T1000 (cell line): ENCODE measurements at regions not wholly inside any gene's neighbourhood (a gene's known extent, or its start where the extent isn't known, plus 50 kb on each side); places are given as distances from the start of the nearest gene placed in this dataset.
"Not testable (repeated sequence)": the region's sequence is repeated elsewhere in the genome, so short reads cannot be mapped to it uniquely, and the experiment has no call there.

Source experiments
- DNase-seq: peaks from one replicate; lab custom pipeline; 2025; ENCODE audit warnings: mixed read lengths; lab: John Stamatoyannopoulos, UW

- DNase-seq = no peak
Measured at GRCh38 chr9:89670801-89671434, 66.1 kb downstream of the GADD45G start.

DNA sequence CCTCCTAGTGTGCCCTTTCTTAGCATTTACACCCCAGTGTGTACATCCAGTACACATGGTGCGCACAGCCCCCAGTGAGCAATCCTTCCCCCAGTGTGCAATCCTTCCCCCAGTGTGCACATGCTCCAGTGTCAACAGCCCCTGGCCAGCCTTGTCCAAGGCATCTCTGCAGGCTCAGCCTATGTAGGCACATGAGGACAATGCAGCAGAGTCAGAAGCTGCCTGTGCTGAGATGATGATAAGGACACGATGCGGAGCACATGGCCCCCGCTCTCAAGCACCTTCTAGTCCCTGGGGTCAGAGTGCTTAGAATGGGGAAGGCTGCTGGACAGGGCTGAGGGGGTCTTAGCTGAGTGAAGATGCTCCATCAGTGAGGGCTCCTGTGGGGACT is 69.8 kb downstream of the GADD45G start:
- no peak for DNase-seq

GRCh38 chr9:89675058-89675742 is 70.4 kb downstream of the GADD45G start:
- no peak for DNase-seq

GRCh38 chr9:89676281-89676680 is 71.5 kb downstream of the GADD45G start:
- DNase-seq = no peak

DNA sequence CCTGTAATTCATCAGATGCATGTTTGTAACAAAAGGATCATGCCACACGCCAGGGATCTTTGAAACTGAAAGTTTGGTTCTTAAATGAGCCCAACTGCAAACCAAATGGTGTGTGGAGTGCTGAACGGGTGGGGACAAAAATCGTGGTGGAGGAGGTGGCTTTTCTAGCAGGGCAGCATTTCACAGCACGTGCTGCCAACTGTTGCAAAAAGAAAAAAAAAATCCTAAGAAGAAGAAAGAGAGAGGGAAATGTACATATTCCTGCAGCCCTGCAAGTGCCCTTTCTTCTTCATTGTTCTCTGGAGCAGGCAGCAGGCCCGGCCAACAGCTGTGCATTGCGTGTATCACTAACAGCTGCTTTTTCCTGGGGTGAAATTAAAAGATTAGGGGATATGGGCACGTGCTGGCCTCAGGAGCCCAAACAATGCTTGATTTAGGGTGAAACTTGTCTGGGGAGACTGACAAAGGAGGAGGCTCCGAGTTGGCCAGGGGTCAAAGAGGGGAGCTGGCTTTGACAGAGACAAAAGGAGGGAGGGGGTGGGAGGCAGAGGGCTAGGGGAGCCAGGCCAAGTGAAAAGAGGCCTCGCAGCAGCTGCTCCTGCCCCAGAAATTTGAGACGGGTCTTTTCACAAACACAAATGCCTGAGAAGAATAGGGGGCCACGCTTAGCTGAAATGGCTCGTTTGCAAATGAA is 73.0 kb downstream of the GADD45G start:
- no peak for DNase-seq

DNA sequence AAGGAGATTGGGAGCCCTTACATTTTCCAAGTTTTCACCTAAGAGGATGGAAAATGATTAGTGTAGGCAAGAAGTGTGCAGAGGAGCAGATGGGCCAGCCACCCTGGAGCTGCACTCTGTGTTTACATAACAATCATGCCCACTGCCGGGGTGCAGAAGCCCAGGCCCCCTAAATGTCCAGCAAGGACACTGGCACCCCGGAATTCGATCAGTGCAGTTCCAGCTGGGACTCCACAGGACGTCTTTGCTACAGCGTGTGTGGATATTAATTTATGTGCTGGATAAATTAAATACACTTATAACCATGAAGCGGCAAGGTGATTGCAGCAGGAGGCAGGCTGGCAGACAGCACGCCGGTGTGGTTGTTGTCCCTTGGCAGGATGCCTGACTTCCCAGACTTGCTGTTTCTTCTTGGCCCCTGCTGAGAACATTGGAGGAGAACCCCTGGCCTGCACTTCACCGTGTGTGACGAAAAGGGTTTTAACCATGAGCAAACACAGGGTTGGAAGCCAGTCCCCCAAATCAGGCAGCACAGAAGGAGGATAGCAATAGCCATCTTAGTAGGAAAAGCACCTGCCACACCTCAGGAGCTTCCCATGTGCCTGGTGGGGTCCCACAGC is 73.7 kb downstream of the GADD45G start:
- no peak for DNase-seq

DNA sequence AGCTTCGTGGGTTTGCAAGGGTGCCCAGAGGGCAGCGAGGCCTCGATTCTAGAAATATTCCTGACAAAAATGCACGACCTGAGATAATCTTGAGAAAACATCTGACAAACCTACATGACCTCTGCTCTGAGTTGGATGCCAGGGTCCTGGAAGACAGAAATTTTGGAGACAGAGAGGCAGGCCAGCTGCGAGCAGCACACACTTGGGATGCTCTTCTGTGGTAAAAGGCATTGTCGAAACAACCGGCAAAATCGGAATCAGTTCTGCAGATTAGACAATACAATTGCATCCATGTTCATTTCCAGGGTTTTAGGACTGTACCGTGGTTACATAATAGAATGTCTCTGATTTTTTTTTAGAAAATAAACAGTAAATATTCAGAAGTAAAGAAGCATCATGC is 74.2 kb downstream of the GADD45G start:
- DNase-seq = no peak

DNA sequence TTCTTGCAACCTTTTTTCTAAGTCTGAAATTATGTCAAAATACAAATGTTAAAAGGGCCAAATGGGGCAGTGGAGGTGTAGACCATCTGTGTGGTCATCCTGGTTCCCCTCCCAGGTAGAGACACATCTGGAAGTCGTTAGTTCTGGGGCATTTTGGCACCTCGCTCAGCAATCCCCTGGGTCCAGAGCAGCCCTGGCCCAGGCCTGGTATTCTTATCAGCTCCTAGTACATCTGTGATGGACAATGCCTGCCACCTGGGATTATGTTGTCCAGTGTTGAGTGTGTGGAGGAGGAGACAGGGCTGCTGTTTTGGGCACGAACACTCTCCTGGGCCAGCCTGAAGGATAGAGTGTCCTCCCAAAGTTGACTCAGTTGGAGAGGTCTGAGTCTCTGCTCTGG is 74.8 kb downstream of the GADD45G start:
- no peak for DNase-seq

- DNase-seq = no peak
Measured at GRCh38 chr9:89680547-89681467, 76.0 kb downstream of the GADD45G start.

GRCh38 chr9:89681468-89681859 is 76.7 kb downstream of the GADD45G start:
- DNase-seq = not testable (repeated sequence)

- no peak for DNase-seq
Measured at GRCh38 chr9:89683626-89684025, 78.8 kb downstream of the GADD45G start.

DNA sequence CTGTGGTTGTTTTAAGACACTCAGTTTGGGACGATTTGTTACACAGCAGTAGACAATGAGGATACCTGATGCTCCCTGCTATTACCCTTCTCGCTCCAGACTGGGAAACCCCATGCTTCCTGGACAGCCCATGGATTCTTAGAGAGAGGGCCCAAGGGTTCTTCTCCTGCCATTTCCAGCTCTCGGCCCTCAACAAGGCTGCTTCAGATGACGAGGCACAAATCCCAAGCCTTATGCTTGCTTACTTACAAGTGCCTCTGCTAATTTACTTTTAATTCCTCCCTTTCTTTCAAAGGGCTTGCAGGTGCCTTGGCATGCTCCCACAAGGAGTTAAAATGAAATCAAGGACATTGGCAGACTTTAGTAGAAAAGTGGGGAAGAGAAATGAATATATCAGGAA is 79.4 kb downstream of the GADD45G start:
- DNase-seq = no peak

GRCh38 chr9:89684912-89685636 is 80.3 kb downstream of the GADD45G start:
- DNase-seq = no peak

DNA sequence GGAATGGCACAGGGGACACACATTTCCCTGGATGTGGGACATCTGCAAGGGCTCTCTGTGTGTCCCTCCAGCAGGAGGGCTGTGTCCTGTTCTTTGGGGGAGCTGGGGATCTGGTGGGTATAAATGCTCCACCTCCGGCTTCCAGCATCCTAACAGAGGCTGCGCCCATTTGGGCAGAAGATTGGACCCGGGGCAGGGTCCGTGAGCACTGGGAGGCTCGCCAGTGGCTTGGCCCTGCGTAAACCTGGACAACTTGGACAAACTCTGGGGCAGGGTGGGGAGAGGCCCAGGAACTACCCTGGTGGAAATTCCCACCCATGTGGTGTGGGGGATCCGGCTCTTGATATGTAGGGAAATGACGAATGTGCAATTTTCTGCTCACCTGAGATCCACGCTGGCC is 80.9 kb downstream of the GADD45G start:
- no peak for DNase-seq

- DNase-seq = no peak
Measured at GRCh38 chr9:89686126-89686525, 81.3 kb downstream of the GADD45G start.

GRCh38 chr9:89686621-89687020 is 81.8 kb downstream of the GADD45G start:
- no peak for DNase-seq

DNA sequence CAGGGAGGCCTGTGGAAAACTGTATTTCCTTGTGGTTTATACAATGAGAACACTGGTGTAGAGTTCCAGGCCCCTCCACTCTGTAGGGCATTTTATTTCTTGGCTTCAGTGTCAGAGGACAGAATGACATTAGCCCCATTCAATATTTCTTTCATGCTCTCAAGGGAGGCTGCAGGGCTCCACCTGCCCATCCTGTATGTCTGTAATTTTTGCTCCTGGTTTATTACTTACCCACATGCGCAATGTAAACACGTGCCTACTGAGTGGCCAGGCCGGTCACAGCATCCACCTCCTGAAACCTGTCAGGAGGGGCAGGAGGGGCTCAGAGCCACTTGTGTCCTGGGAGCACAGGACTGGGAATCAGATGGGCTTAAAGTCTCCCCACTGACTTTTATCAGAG is 82.4 kb downstream of the GADD45G start:
- no peak for DNase-seq

DNA sequence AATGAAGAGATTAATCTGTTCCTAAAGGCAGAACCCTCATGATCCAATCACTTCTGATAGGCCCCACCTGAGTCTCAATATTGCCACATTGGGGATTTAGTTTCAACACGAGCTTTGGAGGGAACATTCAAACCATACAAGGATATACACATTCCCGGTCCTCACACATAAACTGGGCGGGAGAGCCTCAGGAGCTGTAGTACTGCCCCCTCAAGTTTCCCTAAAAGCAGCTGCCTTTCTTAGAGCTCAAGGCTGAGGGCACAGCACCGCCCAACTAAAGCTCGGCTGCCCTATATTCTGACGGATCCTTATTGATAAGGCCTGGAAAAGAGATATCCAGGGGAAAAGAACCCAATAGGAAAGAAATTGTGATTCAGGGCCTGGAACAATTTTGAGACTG is 83.0 kb downstream of the GADD45G start:
- no peak for DNase-seq

GRCh38 chr9:89689321-89689720 is 84.5 kb downstream of the GADD45G start:
- DNase-seq = not testable (repeated sequence)

GRCh38 chr9:89690334-89690912 is 85.6 kb downstream of the GADD45G start:
- DNase-seq = no peak

- no peak for DNase-seq
Measured at GRCh38 chr9:89695441-89695891, 90.7 kb downstream of the GADD45G start.
